ENCODE measurements at regions not wholly inside any gene's neighbourhood (a gene's known extent, or its start where the extent isn't known, plus 50 kb on each side); places are given as distances from the start of the nearest gene placed in this dataset.

DNA sequence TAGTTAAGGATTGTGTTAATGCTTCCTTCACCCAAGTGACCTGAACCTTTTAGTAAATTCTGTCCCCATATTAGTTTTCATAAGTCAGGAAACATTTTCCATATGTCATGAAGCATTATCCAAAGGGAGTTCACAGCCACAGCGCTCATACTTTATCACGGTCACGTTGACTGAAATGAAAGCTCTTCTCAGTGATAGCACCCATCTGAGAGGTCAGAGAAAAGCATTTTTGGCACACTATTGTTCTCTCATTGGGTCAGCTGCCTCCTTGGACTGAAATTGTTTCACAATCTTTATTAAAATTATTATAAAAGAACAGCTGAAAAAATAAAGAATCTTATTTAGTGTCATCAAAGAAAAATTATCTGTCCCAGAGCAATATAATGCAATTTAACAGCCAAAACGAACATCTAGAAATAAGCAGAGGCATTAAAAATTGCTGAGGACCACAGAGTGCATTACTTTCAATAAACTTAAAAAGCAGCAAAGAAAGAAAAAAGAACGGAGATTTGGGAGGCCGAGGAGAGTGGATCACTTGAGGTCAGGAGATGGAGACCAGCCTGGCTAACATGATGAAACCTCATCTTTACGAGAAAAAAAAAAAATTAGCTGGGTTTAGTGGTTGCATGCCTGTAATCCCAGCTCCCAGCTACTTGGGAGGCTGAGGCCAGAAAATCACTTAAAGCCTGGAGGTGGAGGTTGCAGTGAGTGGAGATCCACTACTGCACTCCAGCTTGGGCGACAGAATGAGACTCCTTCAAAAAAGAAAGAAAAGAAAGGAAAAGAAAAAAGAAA lies 680.8 kb upstream of the FAM241A start:
- no peaks in the 10 kb centered on the region for H3K4me1 ChIP-seq (ENCODE audit: control insufficient read depth in 4 of 4, insufficient read depth in 4 of 4, low read length in 3 of 4)
- no peak for DNase-seq (ENCODE audit: low spot score)
- H3K9ac ChIP-seq (ENCODE audit: low read depth in 1 of 2, low read length in 2 of 2) = no peak overlapping the region
- TF ChIP-seq RAD21 (IDR thresholded peaks at IDR 0.05) (no peak), NR2F2 (IDR thresholded peaks at IDR 0.05) (no peak), FOXA1 (IDR thresholded peaks at IDR 0.05) (no peak), EGR1 (IDR thresholded peaks at IDR 0.05; ENCODE audit: low read depth in 2 of 2) (no peak), JUND (IDR thresholded peaks at IDR 0.05) (no peak), SP1 (IDR thresholded peaks at IDR 0.05) (no peak), FOXA2 (IDR thresholded peaks at IDR 0.05) (no peak), TAF1 (conservative IDR thresholded peaks at IDR 0.05) (no peak), YY1 (IDR thresholded peaks at IDR 0.05) (no peak), HNF4A (conservative IDR thresholded peaks at IDR 0.05) (no peak), RXRA (IDR thresholded peaks at IDR 0.05) (no peak), HNF4G (IDR thresholded peaks at IDR 0.05) (no peak), GABPA (IDR thresholded peaks at IDR 0.05 in 1 of 2, conservative IDR thresholded peaks at IDR 0.05 in 1 of 2) (no peak)
- TF ChIP-seq, protein P1, sequence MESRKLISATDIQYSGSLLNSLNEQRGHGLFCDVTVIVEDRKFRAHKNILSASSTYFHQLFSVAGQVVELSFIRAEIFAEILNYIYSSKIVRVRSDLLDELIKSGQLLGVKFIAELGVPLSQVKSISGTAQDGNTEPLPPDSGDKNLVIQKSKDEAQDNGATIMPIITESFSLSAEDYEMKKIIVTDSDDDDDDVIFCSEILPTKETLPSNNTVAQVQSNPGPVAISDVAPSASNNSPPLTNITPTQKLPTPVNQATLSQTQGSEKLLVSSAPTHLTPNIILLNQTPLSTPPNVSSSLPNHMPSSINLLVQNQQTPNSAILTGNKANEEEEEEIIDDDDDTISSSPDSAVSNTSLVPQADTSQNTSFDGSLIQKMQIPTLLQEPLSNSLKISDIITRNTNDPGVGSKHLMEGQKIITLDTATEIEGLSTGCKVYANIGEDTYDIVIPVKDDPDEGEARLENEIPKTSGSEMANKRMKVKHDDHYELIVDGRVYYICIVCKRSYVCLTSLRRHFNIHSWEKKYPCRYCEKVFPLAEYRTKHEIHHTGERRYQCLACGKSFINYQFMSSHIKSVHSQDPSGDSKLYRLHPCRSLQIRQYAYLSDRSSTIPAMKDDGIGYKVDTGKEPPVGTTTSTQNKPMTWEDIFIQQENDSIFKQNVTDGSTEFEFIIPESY (IDR thresholded peaks at IDR 0.05) = no peak
- TF ChIP-seq, protein P2, sequence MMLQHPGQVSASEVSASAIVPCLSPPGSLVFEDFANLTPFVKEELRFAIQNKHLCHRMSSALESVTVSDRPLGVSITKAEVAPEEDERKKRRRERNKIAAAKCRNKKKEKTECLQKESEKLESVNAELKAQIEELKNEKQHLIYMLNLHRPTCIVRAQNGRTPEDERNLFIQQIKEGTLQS (IDR thresholded peaks at IDR 0.05) = no peak
- TF ChIP-seq, protein P3, sequence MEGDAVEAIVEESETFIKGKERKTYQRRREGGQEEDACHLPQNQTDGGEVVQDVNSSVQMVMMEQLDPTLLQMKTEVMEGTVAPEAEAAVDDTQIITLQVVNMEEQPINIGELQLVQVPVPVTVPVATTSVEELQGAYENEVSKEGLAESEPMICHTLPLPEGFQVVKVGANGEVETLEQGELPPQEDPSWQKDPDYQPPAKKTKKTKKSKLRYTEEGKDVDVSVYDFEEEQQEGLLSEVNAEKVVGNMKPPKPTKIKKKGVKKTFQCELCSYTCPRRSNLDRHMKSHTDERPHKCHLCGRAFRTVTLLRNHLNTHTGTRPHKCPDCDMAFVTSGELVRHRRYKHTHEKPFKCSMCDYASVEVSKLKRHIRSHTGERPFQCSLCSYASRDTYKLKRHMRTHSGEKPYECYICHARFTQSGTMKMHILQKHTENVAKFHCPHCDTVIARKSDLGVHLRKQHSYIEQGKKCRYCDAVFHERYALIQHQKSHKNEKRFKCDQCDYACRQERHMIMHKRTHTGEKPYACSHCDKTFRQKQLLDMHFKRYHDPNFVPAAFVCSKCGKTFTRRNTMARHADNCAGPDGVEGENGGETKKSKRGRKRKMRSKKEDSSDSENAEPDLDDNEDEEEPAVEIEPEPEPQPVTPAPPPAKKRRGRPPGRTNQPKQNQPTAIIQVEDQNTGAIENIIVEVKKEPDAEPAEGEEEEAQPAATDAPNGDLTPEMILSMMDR (IDR thresholded peaks at IDR 0.05; ENCODE audit: low read depth, low read length, missing input control) = no peak
- TF ChIP-seq, protein P4, sequence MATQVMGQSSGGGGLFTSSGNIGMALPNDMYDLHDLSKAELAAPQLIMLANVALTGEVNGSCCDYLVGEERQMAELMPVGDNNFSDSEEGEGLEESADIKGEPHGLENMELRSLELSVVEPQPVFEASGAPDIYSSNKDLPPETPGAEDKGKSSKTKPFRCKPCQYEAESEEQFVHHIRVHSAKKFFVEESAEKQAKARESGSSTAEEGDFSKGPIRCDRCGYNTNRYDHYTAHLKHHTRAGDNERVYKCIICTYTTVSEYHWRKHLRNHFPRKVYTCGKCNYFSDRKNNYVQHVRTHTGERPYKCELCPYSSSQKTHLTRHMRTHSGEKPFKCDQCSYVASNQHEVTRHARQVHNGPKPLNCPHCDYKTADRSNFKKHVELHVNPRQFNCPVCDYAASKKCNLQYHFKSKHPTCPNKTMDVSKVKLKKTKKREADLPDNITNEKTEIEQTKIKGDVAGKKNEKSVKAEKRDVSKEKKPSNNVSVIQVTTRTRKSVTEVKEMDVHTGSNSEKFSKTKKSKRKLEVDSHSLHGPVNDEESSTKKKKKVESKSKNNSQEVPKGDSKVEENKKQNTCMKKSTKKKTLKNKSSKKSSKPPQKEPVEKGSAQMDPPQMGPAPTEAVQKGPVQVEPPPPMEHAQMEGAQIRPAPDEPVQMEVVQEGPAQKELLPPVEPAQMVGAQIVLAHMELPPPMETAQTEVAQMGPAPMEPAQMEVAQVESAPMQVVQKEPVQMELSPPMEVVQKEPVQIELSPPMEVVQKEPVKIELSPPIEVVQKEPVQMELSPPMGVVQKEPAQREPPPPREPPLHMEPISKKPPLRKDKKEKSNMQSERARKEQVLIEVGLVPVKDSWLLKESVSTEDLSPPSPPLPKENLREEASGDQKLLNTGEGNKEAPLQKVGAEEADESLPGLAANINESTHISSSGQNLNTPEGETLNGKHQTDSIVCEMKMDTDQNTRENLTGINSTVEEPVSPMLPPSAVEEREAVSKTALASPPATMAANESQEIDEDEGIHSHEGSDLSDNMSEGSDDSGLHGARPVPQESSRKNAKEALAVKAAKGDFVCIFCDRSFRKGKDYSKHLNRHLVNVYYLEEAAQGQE (IDR thresholded peaks at IDR 0.05) = no peak
- TF ChIP-seq, protein P5, sequence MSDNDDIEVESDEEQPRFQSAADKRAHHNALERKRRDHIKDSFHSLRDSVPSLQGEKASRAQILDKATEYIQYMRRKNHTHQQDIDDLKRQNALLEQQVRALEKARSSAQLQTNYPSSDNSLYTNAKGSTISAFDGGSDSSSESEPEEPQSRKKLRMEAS (IDR thresholded peaks at IDR 0.05) = no peak
- H3K4me3 ChIP-seq (ENCODE audit: low read depth in 1 of 3, low read length in 3 of 3) = no peak overlapping the region
- peaks cover 0 to 4% (median 0%) of the 10 kb centered on the region in 4 donors for H3K9me3 ChIP-seq (ENCODE audit: control insufficient read depth in 4 of 4, low read length in 3 of 4)
- 69% methylated on average over 8 of the region's 8 CpGs for WGBS
- H3K36me3 ChIP-seq (ENCODE audit: control insufficient read depth in 4 of 4, insufficient read depth in 3 of 4, low read depth in 1 of 4, low read length in 3 of 4) = no peaks in the 10 kb centered on the region
- no peaks in the 10 kb centered on the region for H3K27me3 ChIP-seq (ENCODE audit: control insufficient read depth in 4 of 4, insufficient read depth in 4 of 4, low read length in 3 of 4)
- H3K27ac ChIP-seq (ENCODE audit: low read depth in 1 of 2, low read length in 2 of 2) = no peak overlapping the region

Measured in liver (tissue), 8 donors.